ENCODE measurements at regions not wholly inside any gene's neighbourhood (a gene's known extent, or its start where the extent isn't known, plus 50 kb on each side); places are given as distances from the start of the nearest gene placed in this dataset.

DNA sequence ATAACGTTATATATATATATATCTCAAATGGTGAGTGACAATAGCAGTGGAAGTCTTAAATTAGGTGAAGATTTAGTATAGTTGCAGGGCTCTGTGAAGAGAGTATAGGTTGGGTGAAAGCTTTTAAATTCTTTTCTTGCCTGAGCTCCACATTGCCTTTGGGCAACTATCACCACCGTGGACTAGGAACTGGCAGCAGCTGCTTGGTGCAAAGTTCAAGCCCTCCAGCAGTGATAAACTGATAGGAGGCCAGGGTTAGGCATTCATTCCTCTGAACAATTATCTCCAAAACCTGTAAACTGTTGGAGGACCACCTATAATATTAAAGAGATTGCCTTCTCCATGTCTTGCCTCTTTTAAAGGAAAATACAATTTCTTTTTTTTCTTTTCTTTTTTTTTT is 91.2 kb upstream of the ATXN7L3B start:
- TF ChIP-seq, protein P1, sequence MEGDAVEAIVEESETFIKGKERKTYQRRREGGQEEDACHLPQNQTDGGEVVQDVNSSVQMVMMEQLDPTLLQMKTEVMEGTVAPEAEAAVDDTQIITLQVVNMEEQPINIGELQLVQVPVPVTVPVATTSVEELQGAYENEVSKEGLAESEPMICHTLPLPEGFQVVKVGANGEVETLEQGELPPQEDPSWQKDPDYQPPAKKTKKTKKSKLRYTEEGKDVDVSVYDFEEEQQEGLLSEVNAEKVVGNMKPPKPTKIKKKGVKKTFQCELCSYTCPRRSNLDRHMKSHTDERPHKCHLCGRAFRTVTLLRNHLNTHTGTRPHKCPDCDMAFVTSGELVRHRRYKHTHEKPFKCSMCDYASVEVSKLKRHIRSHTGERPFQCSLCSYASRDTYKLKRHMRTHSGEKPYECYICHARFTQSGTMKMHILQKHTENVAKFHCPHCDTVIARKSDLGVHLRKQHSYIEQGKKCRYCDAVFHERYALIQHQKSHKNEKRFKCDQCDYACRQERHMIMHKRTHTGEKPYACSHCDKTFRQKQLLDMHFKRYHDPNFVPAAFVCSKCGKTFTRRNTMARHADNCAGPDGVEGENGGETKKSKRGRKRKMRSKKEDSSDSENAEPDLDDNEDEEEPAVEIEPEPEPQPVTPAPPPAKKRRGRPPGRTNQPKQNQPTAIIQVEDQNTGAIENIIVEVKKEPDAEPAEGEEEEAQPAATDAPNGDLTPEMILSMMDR (IDR thresholded peaks at IDR 0.05) = no peak
- TF ChIP-seq POLR2AphosphoS5 (IDR thresholded peaks at IDR 0.05) = no peak
- no peak for TF ChIP-seq POLR2A (IDR thresholded peaks at IDR 0.05)
- TF ChIP-seq EP300 (IDR thresholded peaks at IDR 0.05) = no peak
